OCI-LY7 (cell line): ENCODE measurements at regions not wholly inside any gene's neighbourhood (a gene's known extent, or its start where the extent isn't known, plus 50 kb on each side); places are given as distances from the start of the nearest gene placed in this dataset.

ENCODE experiments used
- BruUV-seq: library from RNA; stranded (reverse); fragments of 400-500 nt; replicated peaks from 2 replicates; lab custom pipeline; 2021; lab: Mats Ljungman, UMichigan
- CTCF ChIA-PET: fragments of 300-600 bp; sonication (Branson Sonifier 250); formaldehyde crosslinking; loops from one replicate; lab custom pipeline; 2022; ENCODE audit warnings: antibody characterized with exemption; ENCODE audit not compliant: unreplicated experiment; lab: Charles Lee
- POLR2A ChIA-PET: fragments of 300-600 bp; sonication (Branson Sonifier 250); formaldehyde crosslinking; loops from one replicate; lab custom pipeline; 2022; ENCODE audit warnings: antibody characterized with exemption; lab: Charles Lee
- DNase-seq: peaks from one replicate; pipeline ENCODE4 v3.0.0-alpha.2; 2015; ENCODE audit warnings: low spot score
- H2AFZ ChIP-seq: fragments of 200-600 bp; sonication (generic), shearing (Covaris generic); 2 replicates; pipeline ENCODE4 v1.6.1; 2014; ENCODE audit warnings: mild to moderate bottlenecking, antibody characterized with exemption, low read length, moderate library complexity
- H3K27ac ChIP-seq: fragments of 200-600 bp; sonication (generic); 2 replicates; pipeline ENCODE4 v1.5.1; 2014; ENCODE audit warnings: mixed run types, low read depth, mild to moderate bottlenecking, moderate library complexity, low read length, inconsistent platforms; ENCODE audit not compliant: poor library complexity, severe bottlenecking
- H3K36me3 ChIP-seq: fragments of 200-600 bp; sonication (generic); 2 replicates; pipeline ENCODE4 v1.6.1; 2014; ENCODE audit warnings: mild to moderate bottlenecking, antibody characterized with exemption, low read length, moderate library complexity, mixed read lengths; ENCODE audit not compliant: insufficient read depth
- H3K4me1 ChIP-seq: fragments of 200-600 bp; sonication (generic); 2 replicates; pipeline ENCODE4 v1.5.1; 2014; ENCODE audit warnings: mild to moderate bottlenecking, low read length; ENCODE audit not compliant: insufficient read depth, poor library complexity, severe bottlenecking
- H3K4me2 ChIP-seq: fragments of 200-600 bp; sonication (generic); 2 replicates; pipeline ENCODE4 v1.6.1; 2014; ENCODE audit warnings: mild to moderate bottlenecking, low read length
- H3K4me3 ChIP-seq: fragments of 200-600 bp; sonication (generic); 2 replicates; pipeline ENCODE4 v1.5.1; 2014; ENCODE audit warnings: mild to moderate bottlenecking, low read depth, low read length; ENCODE audit not compliant: poor library complexity, severe bottlenecking
- H3K79me2 ChIP-seq: fragments of 200-600 bp; sonication (generic); 2 replicates; pipeline ENCODE4 v1.6.1; 2016; ENCODE audit warnings: low read depth, mild to moderate bottlenecking, low read length, moderate library complexity, mixed read lengths; ENCODE audit not compliant: insufficient read depth
- H3K9me2 ChIP-seq: fragments of 200-600 bp; sonication (generic); 2 replicates; pipeline ENCODE4 v1.6.1; 2016; ENCODE audit warnings: mild to moderate bottlenecking, low read length, mixed read lengths; ENCODE audit not compliant: insufficient read depth
- H3K9me3 ChIP-seq: fragments of 200-600 bp; sonication (generic); 2 replicates; pipeline ENCODE4 v1.6.1; 2014; ENCODE audit warnings: mild to moderate bottlenecking, mixed run types, low read length, mixed read lengths
- H4K20me1 ChIP-seq: fragments of 200-600 bp; sonication (generic); 2 replicates; pipeline ENCODE4 v1.6.1; 2014; ENCODE audit warnings: mild to moderate bottlenecking, antibody characterized with exemption, low read length, moderate library complexity, mixed read lengths; ENCODE audit not compliant: insufficient read depth
- CTCF ChIP-seq: fragments of 200-600 bp; sonication (generic); conservative IDR thresholded peaks from 2 replicates; pipeline ENCODE4 v1.5.1; 2014; ENCODE audit warnings: mild to moderate bottlenecking, antibody characterized with exemption, low read length, moderate library complexity, mixed read lengths
- EZH2phosphoT487 ChIP-seq: fragments of 200-600 bp; sonication (generic); IDR thresholded peaks from 2 replicates; pipeline ENCODE4 v1.6.1; 2018; ENCODE audit warnings: low read depth, borderline replicate concordance, mild to moderate bottlenecking, mixed run types, antibody characterized with exemption, low read length, moderate library complexity, mixed read lengths
- intact Hi-C: fragments of 100-400 bp; cut with micrococcal nuclease; formaldehyde crosslinking; loops from one replicate; pipeline ENCODE4 v1.10.0; 2022; ENCODE audit not compliant: unreplicated experiment

GRCh38 chr18:54433368-54433767 lies 75.7 kb downstream of the C18orf54 start:
- H3K9me3 ChIP-seq, result no peaks in the 10 kb centered on the region
- ChIA-PET CTCF (no interaction called here), POLR2A (interaction anchor here (0.8 kb wide), 1 partner anchor 269 kb away, joined by 3 read pairs; no protein-coding TSS in a partner anchor)
- intact Hi-C loops, result no loop called here
- no peaks in the 10 kb centered on the region for H3K4me1 ChIP-seq
- no peak overlapping the region for H2AFZ ChIP-seq
- no peak for DNase-seq
- no peaks in the 10 kb centered on the region for H3K79me2 ChIP-seq
- H3K36me3 ChIP-seq, result no peaks in the 10 kb centered on the region
- no peak overlapping the region for H3K4me2 ChIP-seq
- no peak for TF ChIP-seq EZH2phosphoT487
- TF ChIP-seq CTCF, result no peak
- no TSS peak for BruUV-seq
- H3K9me2 ChIP-seq, result no peaks in the 10 kb centered on the region
- H3K27ac ChIP-seq, result no peak overlapping the region
- H4K20me1 ChIP-seq, result no peaks in the 10 kb centered on the region
- H3K4me3 ChIP-seq, result no peak overlapping the region

- H3K4me3 ChIP-seq, result no peak overlapping the region
- intact Hi-C loops, result no loop called here
- no peaks in the 10 kb centered on the region for H4K20me1 ChIP-seq
- no peaks in the 10 kb centered on the region for H3K9me2 ChIP-seq
- POLR2A ChIA-PET, result interaction anchor here (0.7 to 0.8 kb wide), 2 partner anchors 9 to 270 kb away, joined by 3 read pairs; no protein-coding TSS in a partner anchor
- CTCF ChIA-PET, result no interaction called here
- BruUV-seq, result no TSS peak
- H3K4me2 ChIP-seq, result no peak overlapping the region
- no peaks in the 10 kb centered on the region for H3K9me3 ChIP-seq
- no peaks in the 10 kb centered on the region for H3K4me1 ChIP-seq
- no peak overlapping the region for H2AFZ ChIP-seq
- no peak for DNase-seq
- TF ChIP-seq EZH2phosphoT487 (no peak), CTCF (no peak)
- H3K36me3 ChIP-seq, result no peaks in the 10 kb centered on the region
- no peak overlapping the region for H3K27ac ChIP-seq
- H3K79me2 ChIP-seq, result no peaks in the 10 kb centered on the region
These were observed 76.2 kb downstream of the C18orf54 start for GRCh38 chr18:54433857-54434256.

- no peak overlapping the region for H3K4me3 ChIP-seq
- H3K9me2 ChIP-seq, result no peaks in the 10 kb centered on the region
- TF ChIP-seq EZH2phosphoT487, result no peak
- no peak for TF ChIP-seq CTCF
- H3K27ac ChIP-seq, result no peak overlapping the region
- H3K79me2 ChIP-seq, result no peaks in the 10 kb centered on the region
- H3K4me2 ChIP-seq, result no peak overlapping the region
- no peaks in the 10 kb centered on the region for H3K4me1 ChIP-seq
- no peaks in the 10 kb centered on the region for H3K9me3 ChIP-seq
- no peak for DNase-seq
- H4K20me1 ChIP-seq, result no peaks in the 10 kb centered on the region
- BruUV-seq, result no TSS peak
- H3K36me3 ChIP-seq, result no peaks in the 10 kb centered on the region
- intact Hi-C loops, result no loop called here
- POLR2A ChIA-PET, result interaction anchor here (0.7 kb wide), 1 partner anchor 8 kb away, joined by 3 read pairs; no protein-coding TSS in a partner anchor
- no peak overlapping the region for H2AFZ ChIP-seq
- CTCF ChIA-PET, result no interaction called here
These were observed 76.7 kb downstream of the C18orf54 start for GRCh38 chr18:54434453-54434852.
